ENCODE measurements at regions not wholly inside any gene's neighbourhood (a gene's known extent, or its start where the extent isn't known, plus 50 kb on each side); places are given as distances from the start of the nearest gene placed in this dataset.

GRCh38 chr7:348480-348844, 58.5 kb downstream of the FOXL3 start:
- Histone ChIP-seq H3K9me3 (ENCODE audit: control insufficient read depth, insufficient read depth, low read length) (no peaks in the 10 kb centered on the region), H3K27me3 (ENCODE audit: control insufficient read depth, insufficient read depth, low read length) (no peaks in the 10 kb centered on the region), H3K27ac (ENCODE audit: low read length) (no peak overlapping the region), H3K36me3 (ENCODE audit: control insufficient read depth, insufficient read depth, low read length) (no peaks in the 10 kb centered on the region), H3K4me3 (ENCODE audit: low read length) (no peak overlapping the region), H3K4me1 (ENCODE audit: control insufficient read depth, insufficient read depth, low read length) (peaks cover 21% of the 10 kb centered on the region)
- Mint-ChIP-seq H3K27me3 (ENCODE audit: low read depth in 2 of 2) (peaks cover 0 to 12% of the 10 kb centered on the region in 2 donors), H3K36me3 (no peaks in the 10 kb centered on the region), H3K9me3 (no peaks in the 10 kb centered on the region), H3K4me1 (peaks cover 0 to 8% of the 10 kb centered on the region in 2 donors), H3K27ac (no peak overlapping the region), H3K4me3 (no peak overlapping the region)
- DNase-seq (no peak), ATAC-seq (no peak)
- TF ChIP-seq, protein P1, sequence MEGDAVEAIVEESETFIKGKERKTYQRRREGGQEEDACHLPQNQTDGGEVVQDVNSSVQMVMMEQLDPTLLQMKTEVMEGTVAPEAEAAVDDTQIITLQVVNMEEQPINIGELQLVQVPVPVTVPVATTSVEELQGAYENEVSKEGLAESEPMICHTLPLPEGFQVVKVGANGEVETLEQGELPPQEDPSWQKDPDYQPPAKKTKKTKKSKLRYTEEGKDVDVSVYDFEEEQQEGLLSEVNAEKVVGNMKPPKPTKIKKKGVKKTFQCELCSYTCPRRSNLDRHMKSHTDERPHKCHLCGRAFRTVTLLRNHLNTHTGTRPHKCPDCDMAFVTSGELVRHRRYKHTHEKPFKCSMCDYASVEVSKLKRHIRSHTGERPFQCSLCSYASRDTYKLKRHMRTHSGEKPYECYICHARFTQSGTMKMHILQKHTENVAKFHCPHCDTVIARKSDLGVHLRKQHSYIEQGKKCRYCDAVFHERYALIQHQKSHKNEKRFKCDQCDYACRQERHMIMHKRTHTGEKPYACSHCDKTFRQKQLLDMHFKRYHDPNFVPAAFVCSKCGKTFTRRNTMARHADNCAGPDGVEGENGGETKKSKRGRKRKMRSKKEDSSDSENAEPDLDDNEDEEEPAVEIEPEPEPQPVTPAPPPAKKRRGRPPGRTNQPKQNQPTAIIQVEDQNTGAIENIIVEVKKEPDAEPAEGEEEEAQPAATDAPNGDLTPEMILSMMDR (IDR thresholded peaks at IDR 0.05), result no peak
- intact Hi-C loops (cut with micrococcal nuclease), result no loop called here
- 86% methylated on average over 11 of the region's 11 CpGs for WGBS (ENCODE audit: insufficient coverage)

GRCh38 chr7:348962-349743, 59.2 kb downstream of the FOXL3 start:
- H3K36me3 Mint-ChIP-seq, result no peaks in the 10 kb centered on the region
- no peak overlapping the region for H3K4me3 Mint-ChIP-seq
- peaks cover 0 to 12% of the 10 kb centered on the region in 2 donors for H3K27me3 Mint-ChIP-seq (ENCODE audit: low read depth in 2 of 2)
- TF ChIP-seq, protein P1 (IDR thresholded peaks at IDR 0.05), result no peak
- H3K4me1 Mint-ChIP-seq, result peaks cover 0 to 8% of the 10 kb centered on the region in 2 donors
- no peak overlapping the region for H3K4me3 ChIP-seq (ENCODE audit: low read length)
- H3K27ac ChIP-seq (ENCODE audit: low read length), result no peak overlapping the region
- no peaks in the 10 kb centered on the region for H3K36me3 ChIP-seq (ENCODE audit: control insufficient read depth, insufficient read depth, low read length)
- DNase-seq (no peak), ATAC-seq (no peak)
- no peak overlapping the region for H3K27ac Mint-ChIP-seq
- WGBS (ENCODE audit: insufficient coverage), result 82% methylated on average over 34 of the region's 34 CpGs
- intact Hi-C loops (cut with micrococcal nuclease), result no loop called here
- H3K9me3 ChIP-seq (ENCODE audit: control insufficient read depth, insufficient read depth, low read length), result no peaks in the 10 kb centered on the region
- H3K27me3 ChIP-seq (ENCODE audit: control insufficient read depth, insufficient read depth, low read length), result no peaks in the 10 kb centered on the region
- no peaks in the 10 kb centered on the region for H3K9me3 Mint-ChIP-seq
- peaks cover 21% of the 10 kb centered on the region for H3K4me1 ChIP-seq (ENCODE audit: control insufficient read depth, insufficient read depth, low read length)

- no peaks in the 10 kb centered on the region for H3K9me3 Mint-ChIP-seq
- ATAC-seq, result peak in 2 of 3 donors; percentile 80 to 87
- peaks cover 21% of the 10 kb centered on the region for H3K4me1 ChIP-seq (ENCODE audit: control insufficient read depth, insufficient read depth, low read length)
- no peak overlapping the region for H3K27ac Mint-ChIP-seq
- peak overlapping the region; percentile 40 for H3K4me3 ChIP-seq (ENCODE audit: low read length)
- peaks cover 0 to 8% of the 10 kb centered on the region in 2 donors for H3K4me1 Mint-ChIP-seq
- DNase-seq, result peak in 1 of 2 donors; percentile 84
- no peaks in the 10 kb centered on the region for H3K36me3 ChIP-seq (ENCODE audit: control insufficient read depth, insufficient read depth, low read length)
- WGBS (ENCODE audit: insufficient coverage), result under 1% methylated on average over 20 of the region's 20 CpGs
- TF ChIP-seq, protein P1 (IDR thresholded peaks at IDR 0.05), result no peak
- H3K4me3 Mint-ChIP-seq, result no peak overlapping the region
- no peaks in the 10 kb centered on the region for H3K36me3 Mint-ChIP-seq
- intact Hi-C loops (cut with micrococcal nuclease), result no loop called here
- H3K9me3 ChIP-seq (ENCODE audit: control insufficient read depth, insufficient read depth, low read length), result no peaks in the 10 kb centered on the region
- peak overlapping the region; percentile 25 for H3K27ac ChIP-seq (ENCODE audit: low read length)
- H3K27me3 ChIP-seq (ENCODE audit: control insufficient read depth, insufficient read depth, low read length), result no peaks in the 10 kb centered on the region
- H3K27me3 Mint-ChIP-seq (ENCODE audit: low read depth in 2 of 2), result peaks cover 0 to 12% of the 10 kb centered on the region in 2 donors
Measured at GRCh38 chr7:351256-351655, 61.3 kb downstream of the FOXL3 start.

Data from natural killer cell (primary cell).